Mesendoderm (in vitro differentiated cells): ENCODE measurements at regions not wholly inside any gene's neighbourhood (a gene's known extent, or its start where the extent isn't known, plus 50 kb on each side); places are given as distances from the start of the nearest gene placed in this dataset.
"Not testable (repeated sequence)": the region's sequence is repeated elsewhere in the genome, so short reads cannot be mapped to it uniquely, and the experiment has no call there.

Experiments used
- DNase-seq: peaks from one replicate; pipeline ENCODE4 v3.0.0; 2013
- H2AK5ac ChIP-seq: 2 replicates; pipeline ENCODE4 v1.6.1; 2013; ENCODE audit warnings: low read length, inconsistent platforms
- H2BK120ac ChIP-seq: 2 replicates; pipeline ENCODE4 v1.6.1; 2013; ENCODE audit warnings: low read depth, mild to moderate bottlenecking, low read length, moderate library complexity, mixed read lengths
- H2BK15ac ChIP-seq: replicated peaks from 2 replicates; pipeline ENCODE4 v1.6.1; 2013; ENCODE audit warnings: low read depth, mild to moderate bottlenecking, moderate library complexity
- H2BK5ac ChIP-seq: 2 replicates; pipeline ENCODE4 v1.6.1; 2013; ENCODE audit warnings: low read length, inconsistent platforms
- H3K18ac ChIP-seq: 2 replicates; pipeline ENCODE4 v1.6.1; 2013; ENCODE audit warnings: mild to moderate bottlenecking, low read length, mixed read lengths
- H3K23ac ChIP-seq: one replicate; pipeline ENCODE4 v1.6.1; 2013; ENCODE audit warnings: low read length
- H3K27ac ChIP-seq: 2 replicates; pipeline ENCODE4 v1.5.1; 2013; ENCODE audit warnings: low read depth, mild to moderate bottlenecking, inconsistent platforms, low read length, moderate library complexity
- H3K27me3 ChIP-seq: 2 replicates; pipeline ENCODE4 v1.6.1; 2013; ENCODE audit warnings: low read length, control low read depth, mild to moderate bottlenecking, inconsistent platforms; ENCODE audit not compliant: insufficient read depth, poor library complexity
- H3K36me3 ChIP-seq: 2 replicates; pipeline ENCODE4 v1.6.1; 2013; ENCODE audit warnings: low read length, inconsistent platforms; ENCODE audit not compliant: control insufficient read depth, insufficient read depth
- H3K4ac ChIP-seq: one replicate; pipeline ENCODE4 v1.6.1; 2013; ENCODE audit warnings: low read depth, mild to moderate bottlenecking, low read length, moderate library complexity
- H3K4me1 ChIP-seq: 2 replicates; pipeline ENCODE4 v1.6.1; 2013; ENCODE audit warnings: low read depth, low read length, inconsistent platforms; ENCODE audit not compliant: control insufficient read depth
- H3K4me2 ChIP-seq: 2 replicates; pipeline ENCODE4 v1.6.1; 2013; ENCODE audit warnings: low read length
- H3K4me3 ChIP-seq: 2 replicates; pipeline ENCODE4 v1.5.1; 2013; ENCODE audit warnings: mild to moderate bottlenecking, low read length
- H3K56ac ChIP-seq: one replicate; pipeline ENCODE4 v1.6.1; 2013; ENCODE audit warnings: low read length
- H3K79me1 ChIP-seq: 2 replicates; pipeline ENCODE4 v1.6.1; 2013; ENCODE audit warnings: low read length, inconsistent platforms
- H3K79me2 ChIP-seq: 2 replicates; pipeline ENCODE4 v1.6.1; 2013; ENCODE audit warnings: mild to moderate bottlenecking, low read length; ENCODE audit not compliant: control insufficient read depth, insufficient read depth
- H3K9ac ChIP-seq: 2 replicates; pipeline ENCODE4 v1.6.1; 2013; ENCODE audit warnings: low read length, inconsistent platforms
- H4K5ac ChIP-seq: one replicate; pipeline ENCODE4 v1.6.1; 2013; ENCODE audit warnings: low read length
- H4K8ac ChIP-seq: one replicate; pipeline ENCODE4 v1.6.1; 2013; ENCODE audit warnings: low read depth, mild to moderate bottlenecking, control low read depth, low read length, moderate library complexity
- WGBS: extraction: QIAGEN DNeasy Blood & Tissue Kit; methylation state at CpG from one replicate; pipeline ENCODE4 v1.1.7; 2013; ENCODE audit warnings: low lambda C conversion rate, missing lambda C conversion rate; ENCODE audit not compliant: insufficient coverage; ENCODE audit errors: extremely low coverage; 5-methylcytosine and 5-hydroxymethylcytosine counted together

DNA sequence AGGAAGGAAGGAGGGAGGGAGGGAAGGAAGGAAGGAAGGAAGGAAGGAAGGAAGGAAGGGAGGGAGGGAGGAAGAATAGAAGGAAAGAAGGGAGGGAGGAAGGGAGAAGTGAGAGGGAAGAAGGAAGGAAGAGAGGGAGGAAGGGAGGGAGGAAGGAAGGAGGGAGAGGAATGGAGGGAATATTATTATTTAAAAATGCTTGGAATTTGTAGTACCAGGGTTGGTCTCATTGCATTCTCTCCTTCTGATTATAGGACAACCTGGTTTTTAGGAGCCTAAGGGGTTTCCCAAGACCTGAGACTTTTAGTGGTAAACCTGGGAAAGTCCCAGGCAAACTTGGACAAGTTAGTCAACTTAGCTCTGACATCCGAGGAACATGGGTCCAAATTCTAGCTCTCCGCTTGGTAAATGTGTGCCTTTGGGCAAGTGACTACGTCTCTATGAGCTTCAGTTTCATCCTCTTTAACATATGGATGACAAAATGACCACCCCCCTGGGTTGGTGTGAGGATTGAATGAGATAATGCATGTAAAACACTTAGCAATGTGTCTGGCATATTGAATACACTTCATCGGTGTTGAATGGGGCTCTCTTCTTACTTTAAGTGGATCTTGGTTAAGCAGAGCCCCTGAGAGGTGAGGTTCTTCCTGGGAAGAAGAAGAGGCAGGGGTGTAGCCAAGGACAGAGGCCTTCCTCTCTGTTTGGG, 690.7 kb upstream of the TBX3 start:
- no CpG with 5 or more reads among the region's 4 CpGs for WGBS
- no peak overlapping the region for H3K27ac ChIP-seq
- H2BK5ac ChIP-seq: peak overlapping the region; percentile 38

DNA sequence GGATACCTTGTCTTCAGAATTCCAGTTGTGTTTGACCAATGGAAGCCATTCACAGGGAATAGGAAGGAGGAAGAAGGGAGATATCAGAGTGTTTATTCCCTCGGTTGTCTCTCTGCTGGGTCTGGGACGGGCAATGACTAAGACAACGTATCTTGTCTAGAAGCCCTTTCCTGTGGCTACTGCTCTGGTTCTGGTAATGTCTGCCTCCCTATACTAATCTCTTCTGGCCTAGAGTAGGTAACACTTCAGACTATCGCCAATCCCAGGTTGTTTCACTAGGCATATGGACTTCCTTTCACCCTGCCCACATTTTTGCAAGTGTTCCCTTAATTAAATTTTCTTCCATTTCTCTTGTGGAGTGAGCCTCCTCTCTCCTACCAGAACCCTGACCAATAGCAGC, 687.7 kb upstream of the TBX3 start:
- H3K23ac ChIP-seq: no peak overlapping the region
- no peaks in the 10 kb centered on the region for H3K36me3 ChIP-seq
- DNase-seq: peak; percentile 84
- no CpG with 5 or more reads among the region's 4 CpGs for WGBS
- H3K4me1 ChIP-seq: peaks cover 7% of the 10 kb centered on the region
- H3K79me2 ChIP-seq: no peaks in the 10 kb centered on the region
- no peaks in the 10 kb centered on the region for H3K79me1 ChIP-seq
- no peak overlapping the region for H4K5ac ChIP-seq
- no peak overlapping the region for H3K4me3 ChIP-seq
- H2BK15ac ChIP-seq: no peak overlapping the region
- H3K27me3 ChIP-seq: no peaks in the 10 kb centered on the region
- H4K8ac ChIP-seq: no peak overlapping the region
- H3K56ac ChIP-seq: no peak overlapping the region
- H2BK120ac ChIP-seq: no peak overlapping the region
- H2BK5ac ChIP-seq: no peak overlapping the region
- H3K27ac ChIP-seq: no peak overlapping the region
- no peak overlapping the region for H3K4me2 ChIP-seq
- H3K9ac ChIP-seq: no peak overlapping the region
- H2AK5ac ChIP-seq: no peak overlapping the region
- no peak overlapping the region for H3K4ac ChIP-seq
- no peak overlapping the region for H3K18ac ChIP-seq

More for the DNA sequence above, 690.7 kb upstream of the TBX3 start:
- H3K56ac ChIP-seq: peak overlapping the region; percentile 56
- H3K18ac ChIP-seq: no peak overlapping the region
- peaks cover 7% of the 10 kb centered on the region for H3K4me1 ChIP-seq
- H3K4me2 ChIP-seq: no peak overlapping the region
- H3K4me3 ChIP-seq: no peak overlapping the region
- no peak overlapping the region for H3K9ac ChIP-seq
- H2AK5ac ChIP-seq: no peak overlapping the region
- H3K27me3 ChIP-seq: no peaks in the 10 kb centered on the region
- H4K5ac ChIP-seq: no peak overlapping the region
- H3K23ac ChIP-seq: no peak overlapping the region
- H4K8ac ChIP-seq: no peak overlapping the region
- no peak overlapping the region for H2BK120ac ChIP-seq
- DNase-seq: peak; percentile 87
- H3K4ac ChIP-seq: no peak overlapping the region
- H3K36me3 ChIP-seq: no peaks in the 10 kb centered on the region
- H3K79me2 ChIP-seq: no peaks in the 10 kb centered on the region
- H2BK15ac ChIP-seq: no peak overlapping the region
- H3K79me1 ChIP-seq: no peaks in the 10 kb centered on the region

DNA sequence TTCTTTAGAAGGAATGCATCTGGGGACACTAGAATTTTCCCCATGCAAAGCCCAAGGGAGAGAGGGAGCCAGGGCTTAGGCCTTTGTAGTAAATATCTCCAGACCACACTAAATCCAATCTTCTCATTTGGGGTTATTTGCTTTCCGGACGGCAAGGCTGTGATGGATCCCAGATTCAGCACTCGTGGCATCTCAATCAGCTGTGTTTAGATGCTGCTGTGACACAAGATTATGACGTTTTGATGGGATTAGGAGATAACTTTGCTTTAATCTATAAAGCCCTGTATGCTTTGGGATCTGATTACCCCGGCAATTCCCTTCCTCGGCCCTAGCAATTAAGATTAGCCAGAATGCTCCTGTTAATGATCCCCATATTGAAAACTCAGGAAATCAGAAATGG, 686.7 kb upstream of the TBX3 start:
- Histone ChIP-seq H3K27me3 (no peaks in the 10 kb centered on the region), H3K36me3 (no peaks in the 10 kb centered on the region), H2BK15ac (no peak overlapping the region), H3K56ac (no peak overlapping the region), H3K4ac (no peak overlapping the region), H3K4me2 (no peak overlapping the region), H3K4me3 (no peak overlapping the region), H3K18ac (no peak overlapping the region), H3K79me1 (no peaks in the 10 kb centered on the region), H2AK5ac (no peak overlapping the region), H4K8ac (no peak overlapping the region), H2BK5ac (no peak overlapping the region), H3K23ac (no peak overlapping the region), H4K5ac (no peak overlapping the region), H2BK120ac (no peak overlapping the region), H3K9ac (no peak overlapping the region), H3K27ac (no peak overlapping the region), H3K79me2 (no peaks in the 10 kb centered on the region), H3K4me1 (peaks cover 7% of the 10 kb centered on the region)
- no CpG with 5 or more reads among the region's 6 CpGs for WGBS
- DNase-seq: peak; percentile 86

- no peak overlapping the region for H4K5ac ChIP-seq
- DNase-seq: no peak
- H3K36me3 ChIP-seq: no peaks in the 10 kb centered on the region
- no peak overlapping the region for H3K9ac ChIP-seq
- no peak overlapping the region for H3K4me3 ChIP-seq
- no peak overlapping the region for H3K4ac ChIP-seq
- H4K8ac ChIP-seq: no peak overlapping the region
- H2BK120ac ChIP-seq: no peak overlapping the region
- no peak overlapping the region for H3K23ac ChIP-seq
- H3K79me1 ChIP-seq: no peaks in the 10 kb centered on the region
- no peak overlapping the region for H3K4me2 ChIP-seq
- H3K56ac ChIP-seq: peak overlapping the region; percentile 58
- no peak overlapping the region for H2BK15ac ChIP-seq
- no peak overlapping the region for H2BK5ac ChIP-seq
- no peak overlapping the region for H3K18ac ChIP-seq
- no peaks in the 10 kb centered on the region for H3K27me3 ChIP-seq
- H3K79me2 ChIP-seq: no peaks in the 10 kb centered on the region
- H2AK5ac ChIP-seq: peak overlapping the region; percentile 83
- H3K4me1 ChIP-seq: peaks cover 4% of the 10 kb centered on the region
- WGBS: 100% methylated on average over 1 of the region's 3 CpGs
- no peak overlapping the region for H3K27ac ChIP-seq
These were observed 686.2 kb upstream of the TBX3 start for GRCh38 chr12:115370207-115370606.

DNA sequence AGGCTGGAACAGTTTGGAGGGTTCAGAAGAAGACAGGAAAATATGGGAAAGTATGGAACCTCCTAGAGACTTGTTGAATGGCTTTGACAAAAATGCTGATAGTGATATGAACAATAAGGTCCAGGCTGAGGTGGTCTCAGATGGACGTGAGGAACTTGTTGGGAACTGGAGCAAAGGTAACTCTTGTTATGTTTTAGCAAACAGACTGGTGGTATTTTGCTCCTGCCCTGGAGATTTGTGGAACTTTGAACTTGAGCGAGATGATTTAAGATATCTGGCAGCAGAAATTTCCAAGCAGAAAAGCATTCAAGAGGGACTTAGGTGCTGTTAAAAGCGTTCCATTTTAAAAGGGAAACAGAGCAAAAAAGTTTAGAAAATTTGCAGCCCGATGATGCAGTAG, 682.3 kb upstream of the TBX3 start:
- no CpG with 5 or more reads among the region's 4 CpGs for WGBS
- H3K27ac ChIP-seq: not testable (repeated sequence)

GRCh38 chr12:115365765-115366164, 681.8 kb upstream of the TBX3 start:
- not testable (repeated sequence) for H3K4ac ChIP-seq, H3K36me3 ChIP-seq, H3K56ac ChIP-seq, H2BK120ac ChIP-seq, H3K4me1 ChIP-seq, H4K5ac ChIP-seq, H3K4me2 ChIP-seq, H3K4me3 ChIP-seq, H3K79me1 ChIP-seq, H2BK5ac ChIP-seq, H2AK5ac ChIP-seq, H3K9ac ChIP-seq, DNase-seq, H2BK15ac ChIP-seq, H3K23ac ChIP-seq, H4K8ac ChIP-seq, H3K27me3 ChIP-seq, H3K18ac ChIP-seq, H3K27ac ChIP-seq, H3K79me2 ChIP-seq
- WGBS: no CpG with 5 or more reads among the region's 4 CpGs

More for the DNA sequence above, 682.3 kb upstream of the TBX3 start:
- H3K79me2 ChIP-seq, H3K9ac ChIP-seq, H4K5ac ChIP-seq, H3K18ac ChIP-seq, H2BK15ac ChIP-seq, DNase-seq, H3K56ac ChIP-seq, H3K36me3 ChIP-seq, H4K8ac ChIP-seq, H2AK5ac ChIP-seq, H3K4ac ChIP-seq, H2BK5ac ChIP-seq, H3K4me1 ChIP-seq, H3K4me3 ChIP-seq, H2BK120ac ChIP-seq, H3K27me3 ChIP-seq, H3K4me2 ChIP-seq, H3K79me1 ChIP-seq, H3K23ac ChIP-seq: not testable (repeated sequence)
